ENCODE measurements at regions not wholly inside any gene's neighbourhood (a gene's known extent, or its start where the extent isn't known, plus 50 kb on each side); places are given as distances from the start of the nearest gene placed in this dataset.

DNA sequence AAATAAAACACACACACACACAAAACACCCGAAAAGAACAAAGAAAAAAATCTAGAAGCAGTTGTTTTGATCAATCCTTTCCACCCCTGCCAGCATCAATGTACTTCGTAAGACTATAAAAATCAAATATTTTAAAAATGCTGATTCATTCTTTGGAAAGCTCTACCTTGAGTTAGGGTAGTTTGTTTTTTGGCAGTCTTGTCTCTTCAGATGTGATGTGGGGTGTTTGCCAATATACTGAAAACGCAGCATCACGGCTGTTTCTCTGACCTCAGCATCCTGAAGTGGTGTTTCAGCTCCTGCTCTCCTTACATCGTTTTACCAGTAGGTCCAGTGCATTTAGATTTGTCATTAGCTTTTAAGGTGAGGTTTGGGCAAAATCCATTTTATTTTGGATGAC is 526.0 kb downstream of the UTRN start:
- Histone ChIP-seq H2AFZ (ENCODE audit: low read length) (no peak overlapping the region), H3K36me3 (ENCODE audit: insufficient read depth, low read length) (no peaks in the 10 kb centered on the region), H3K79me2 (ENCODE audit: insufficient read depth, low read length) (no peaks in the 10 kb centered on the region), H3K4me1 (ENCODE audit: insufficient read depth, low read length, severe bottlenecking) (no peaks in the 10 kb centered on the region), H3K9ac (ENCODE audit: low read length) (no peak overlapping the region), H3K9me2 (ENCODE audit: low read depth, low read length) (no peaks in the 10 kb centered on the region), H3F3A (ENCODE audit: insufficient read depth, low read length) (no peaks in the 10 kb centered on the region), H4K20me1 (ENCODE audit: insufficient read depth, low read length) (no peaks in the 10 kb centered on the region), H3K4me3 (ENCODE audit: low read depth, low read length, poor library complexity, severe bottlenecking) (no peak overlapping the region), H3K27me3 (ENCODE audit: insufficient read depth, low read length) (no peaks in the 10 kb centered on the region), H3K4me2 (ENCODE audit: low read length) (no peak overlapping the region), H3K27ac (ENCODE audit: low read depth, low read length, poor library complexity, severe bottlenecking) (no peak overlapping the region), H3K9me3 (ENCODE audit: low read length) (no peaks in the 10 kb centered on the region)
- TF ChIP-seq, protein P1, sequence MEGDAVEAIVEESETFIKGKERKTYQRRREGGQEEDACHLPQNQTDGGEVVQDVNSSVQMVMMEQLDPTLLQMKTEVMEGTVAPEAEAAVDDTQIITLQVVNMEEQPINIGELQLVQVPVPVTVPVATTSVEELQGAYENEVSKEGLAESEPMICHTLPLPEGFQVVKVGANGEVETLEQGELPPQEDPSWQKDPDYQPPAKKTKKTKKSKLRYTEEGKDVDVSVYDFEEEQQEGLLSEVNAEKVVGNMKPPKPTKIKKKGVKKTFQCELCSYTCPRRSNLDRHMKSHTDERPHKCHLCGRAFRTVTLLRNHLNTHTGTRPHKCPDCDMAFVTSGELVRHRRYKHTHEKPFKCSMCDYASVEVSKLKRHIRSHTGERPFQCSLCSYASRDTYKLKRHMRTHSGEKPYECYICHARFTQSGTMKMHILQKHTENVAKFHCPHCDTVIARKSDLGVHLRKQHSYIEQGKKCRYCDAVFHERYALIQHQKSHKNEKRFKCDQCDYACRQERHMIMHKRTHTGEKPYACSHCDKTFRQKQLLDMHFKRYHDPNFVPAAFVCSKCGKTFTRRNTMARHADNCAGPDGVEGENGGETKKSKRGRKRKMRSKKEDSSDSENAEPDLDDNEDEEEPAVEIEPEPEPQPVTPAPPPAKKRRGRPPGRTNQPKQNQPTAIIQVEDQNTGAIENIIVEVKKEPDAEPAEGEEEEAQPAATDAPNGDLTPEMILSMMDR (IDR thresholded peaks at IDR 0.05; ENCODE audit: low read length), result no peak
- TF ChIP-seq EZH2 (IDR thresholded peaks at IDR 0.05; ENCODE audit: borderline replicate concordance, low read length), result no peak

DNA sequence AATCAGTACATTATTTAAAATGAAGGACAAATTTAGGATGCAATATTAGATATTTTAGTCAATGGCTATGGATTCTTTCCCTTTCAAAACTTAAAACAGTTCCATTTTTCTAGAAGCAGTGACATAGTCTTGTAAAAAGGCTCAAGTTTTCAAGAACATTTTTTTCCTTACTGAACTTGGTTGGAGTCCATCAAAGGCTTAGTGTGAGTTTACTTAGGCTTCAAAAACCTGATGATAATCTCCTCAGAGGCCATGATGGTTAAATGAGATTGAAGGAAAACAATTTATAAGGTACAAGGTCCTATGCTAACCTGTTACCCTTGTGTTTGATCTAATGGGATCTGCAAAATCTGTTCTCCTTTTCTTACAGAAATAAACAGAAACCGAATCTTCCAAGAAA is 531.8 kb downstream of the UTRN start:
- Histone ChIP-seq H3K27me3 (ENCODE audit: insufficient read depth, low read length) (no peaks in the 10 kb centered on the region), H3F3A (ENCODE audit: insufficient read depth, low read length) (no peaks in the 10 kb centered on the region), H3K27ac (ENCODE audit: low read depth, low read length, poor library complexity, severe bottlenecking) (no peak overlapping the region), H3K79me2 (ENCODE audit: insufficient read depth, low read length) (no peaks in the 10 kb centered on the region), H3K4me3 (ENCODE audit: low read depth, low read length, poor library complexity, severe bottlenecking) (no peak overlapping the region), H3K4me2 (ENCODE audit: low read length) (no peak overlapping the region), H3K9ac (ENCODE audit: low read length) (no peak overlapping the region), H2AFZ (ENCODE audit: low read length) (no peak overlapping the region), H3K4me1 (ENCODE audit: insufficient read depth, low read length, severe bottlenecking) (no peaks in the 10 kb centered on the region), H3K9me2 (ENCODE audit: low read depth, low read length) (no peaks in the 10 kb centered on the region), H3K9me3 (ENCODE audit: low read length) (no peaks in the 10 kb centered on the region), H4K20me1 (ENCODE audit: insufficient read depth, low read length) (no peaks in the 10 kb centered on the region), H3K36me3 (ENCODE audit: insufficient read depth, low read length) (no peaks in the 10 kb centered on the region)
- no peak for TF ChIP-seq EZH2 (IDR thresholded peaks at IDR 0.05; ENCODE audit: borderline replicate concordance, low read length)
- TF ChIP-seq, protein P1 (IDR thresholded peaks at IDR 0.05; ENCODE audit: low read length), result no peak

DNA sequence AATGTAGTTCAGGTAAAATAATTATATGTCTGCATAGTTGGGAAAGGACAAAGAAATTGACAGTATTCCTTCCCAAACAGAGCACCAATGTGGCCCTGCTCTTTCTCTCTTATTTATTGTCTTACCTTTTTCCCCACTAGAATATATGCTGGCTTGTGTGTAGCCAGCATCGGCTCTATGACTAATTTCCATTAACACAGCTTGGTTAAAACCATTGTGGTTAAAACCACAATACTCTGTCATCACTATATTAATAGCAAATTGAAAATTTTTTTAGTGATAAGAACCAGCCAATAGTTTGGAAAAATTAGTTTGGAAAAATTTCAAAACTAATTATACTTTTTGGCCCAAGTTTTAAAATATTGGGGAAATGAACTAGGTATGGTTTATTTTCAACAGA is 535.1 kb downstream of the UTRN start:
- no peaks in the 10 kb centered on the region for H3K27me3 ChIP-seq (ENCODE audit: insufficient read depth, low read length)
- TF ChIP-seq, protein P1 (IDR thresholded peaks at IDR 0.05; ENCODE audit: low read length), result no peak
- no peak for TF ChIP-seq EZH2 (IDR thresholded peaks at IDR 0.05; ENCODE audit: borderline replicate concordance, low read length)
- H3K9ac ChIP-seq (ENCODE audit: low read length), result no peak overlapping the region
- no peak overlapping the region for H3K4me2 ChIP-seq (ENCODE audit: low read length)
- no peaks in the 10 kb centered on the region for H3K4me1 ChIP-seq (ENCODE audit: insufficient read depth, low read length, severe bottlenecking)
- H2AFZ ChIP-seq (ENCODE audit: low read length), result no peak overlapping the region
- no peaks in the 10 kb centered on the region for H3F3A ChIP-seq (ENCODE audit: insufficient read depth, low read length)
- no peak overlapping the region for H3K4me3 ChIP-seq (ENCODE audit: low read depth, low read length, poor library complexity, severe bottlenecking)
- H3K9me3 ChIP-seq (ENCODE audit: low read length), result no peaks in the 10 kb centered on the region
- no peaks in the 10 kb centered on the region for H3K79me2 ChIP-seq (ENCODE audit: insufficient read depth, low read length)
- no peaks in the 10 kb centered on the region for H4K20me1 ChIP-seq (ENCODE audit: insufficient read depth, low read length)
- no peak overlapping the region for H3K27ac ChIP-seq (ENCODE audit: low read depth, low read length, poor library complexity, severe bottlenecking)
- H3K36me3 ChIP-seq (ENCODE audit: insufficient read depth, low read length), result no peaks in the 10 kb centered on the region
- no peaks in the 10 kb centered on the region for H3K9me2 ChIP-seq (ENCODE audit: low read depth, low read length)

Measured in OCI-LY1 (cell line).